IMR-90 (cell line): ENCODE measurements at regions not wholly inside any gene's neighbourhood (a gene's known extent, or its start where the extent isn't known, plus 50 kb on each side); places are given as distances from the start of the nearest gene placed in this dataset.

Experiments
- ATAC-seq: fragments of 200-7000 bp; cut with Tn5 transposase; 2 replicates; pipeline ENCODE4 v1.9.1; 2020; ENCODE audit warnings: low read depth, mild to moderate bottlenecking, moderate library complexity
- BruUV-seq: library from RNA; stranded (reverse); fragments of 400-500 nt; replicated peaks from 2 replicates; lab custom pipeline; 2021; lab: Mats Ljungman, UMichigan
- CTCF ChIA-PET: fragments of 300-600 bp; formaldehyde crosslinking; extraction: SDS; loops from one replicate; lab custom pipeline; 2021; ENCODE audit warnings: antibody characterized with exemption; lab: Yijun Ruan, JAX
- POLR2A ChIA-PET: fragments of 300-600 bp; sonication (Branson Sonifier 250); formaldehyde crosslinking; loops from one replicate; lab custom pipeline; 2022; ENCODE audit warnings: antibody characterized with exemption; ENCODE audit not compliant: unreplicated experiment; lab: Charles Lee
- DNase-seq: peaks from one replicate; pipeline ENCODE4 v3.0.0; 2013
- H2AFZ ChIP-seq: replicated peaks from 2 replicates; pipeline ENCODE3; 2013; ENCODE audit warnings: low read length, mild to moderate bottlenecking; ENCODE audit not compliant: poor library complexity
- H2AK5ac ChIP-seq: 2 replicates; pipeline ENCODE4 v1.6.1; 2013; ENCODE audit warnings: low read depth, low read length, inconsistent platforms
- H2AK9ac ChIP-seq: replicated peaks from 2 replicates; pipeline ENCODE3; 2013; ENCODE audit warnings: mild to moderate bottlenecking, low read depth, low read length, moderate library complexity; ENCODE audit not compliant: poor library complexity
- H2BK120ac ChIP-seq: 2 replicates; pipeline ENCODE4 v1.6.1; 2013; ENCODE audit warnings: low read depth, low read length, inconsistent platforms
- H2BK15ac ChIP-seq: 3 replicates; pipeline ENCODE4 v1.6.1; 2013; ENCODE audit warnings: low read depth, low read length, inconsistent platforms
- H2BK20ac ChIP-seq: 2 replicates; pipeline ENCODE4 v1.6.1; 2013; ENCODE audit warnings: low read depth, mild to moderate bottlenecking, inconsistent platforms, low read length, moderate library complexity
- H2BK5ac ChIP-seq: 2 replicates; pipeline ENCODE4 v1.6.1; 2013; ENCODE audit warnings: mild to moderate bottlenecking, low read depth, low read length, inconsistent platforms; ENCODE audit not compliant: poor library complexity, severe bottlenecking
- H3K14ac ChIP-seq: replicated peaks from 2 replicates; pipeline ENCODE4 v1.6.1; 2013; ENCODE audit warnings: low read depth, low read length, inconsistent platforms
- H3K18ac ChIP-seq: 2 replicates; pipeline ENCODE4 v1.6.1; 2013; ENCODE audit warnings: low read depth, low read length, control low read depth
- H3K23ac ChIP-seq: 2 replicates; pipeline ENCODE4 v1.6.1; 2013; ENCODE audit warnings: low read depth, low read length, inconsistent platforms
- H3K27ac ChIP-seq: 2 replicates; pipeline ENCODE4 v1.5.1; 2013; ENCODE audit warnings: mild to moderate bottlenecking, control low read depth, low read length; ENCODE audit not compliant: insufficient read depth
- H3K27me3 ChIP-seq: 2 replicates; pipeline ENCODE4 v1.6.1; 2013; ENCODE audit warnings: low read length; ENCODE audit not compliant: control insufficient read depth, insufficient read depth
- H3K36me3 ChIP-seq: 2 replicates; pipeline ENCODE4 v1.6.1; 2013; ENCODE audit warnings: low read length, mixed read lengths; ENCODE audit not compliant: control insufficient read depth, insufficient read depth
- H3K4ac ChIP-seq: 2 replicates; pipeline ENCODE4 v1.6.1; 2013; ENCODE audit warnings: low read depth, low read length, inconsistent platforms
- H3K4me1 ChIP-seq: 2 replicates; pipeline ENCODE4 v1.6.1; 2013; ENCODE audit warnings: low read length, mixed read lengths; ENCODE audit not compliant: control insufficient read depth, insufficient read depth
- H3K4me2 ChIP-seq: 2 replicates; pipeline ENCODE4 v1.6.1; 2013; ENCODE audit warnings: low read depth, mild to moderate bottlenecking, control low read depth, low read length, moderate library complexity
- H3K4me3 ChIP-seq: 2 replicates; pipeline ENCODE4 v1.5.1; 2013; ENCODE audit warnings: low read depth, mild to moderate bottlenecking, control low read depth, low read length, moderate library complexity; ENCODE audit not compliant: insufficient read depth
- H3K56ac ChIP-seq: 2 replicates; pipeline ENCODE4 v1.6.1; 2013; ENCODE audit warnings: low read length, inconsistent platforms; ENCODE audit not compliant: insufficient read depth; ENCODE audit errors: extremely low read depth
- H3K79me1 ChIP-seq, 2 experiments: 2 replicates each; pipeline ENCODE4 v1.6.1; 2013; ENCODE audit warnings: low read length in 2 of 2, inconsistent platforms in 1 of 2, low read depth in 1 of 2
- H3K9ac ChIP-seq: 2 replicates; pipeline ENCODE4 v1.6.1; 2013; ENCODE audit warnings: low read depth, low read length, control low read depth
- H3K9me1 ChIP-seq: 2 replicates; pipeline ENCODE4 v1.6.1; 2013; ENCODE audit warnings: low read length, inconsistent platforms; ENCODE audit not compliant: insufficient read depth
- H3K9me3 ChIP-seq: 2 replicates; pipeline ENCODE4 v1.6.1; 2013; ENCODE audit warnings: low read length; ENCODE audit not compliant: control insufficient read depth, insufficient read depth
- H4K20me1 ChIP-seq: 2 replicates; pipeline ENCODE4 v1.6.1; 2013; ENCODE audit warnings: low read length, inconsistent platforms; ENCODE audit not compliant: insufficient read depth
- H4K5ac ChIP-seq: 2 replicates; pipeline ENCODE4 v1.6.1; 2013; ENCODE audit warnings: mild to moderate bottlenecking, low read depth, low read length, control low read depth
- H4K8ac ChIP-seq, 2 experiments: 2 replicates each; pipeline ENCODE4 v1.6.1; 2013; ENCODE audit warnings: low read depth in 2 of 2, low read length in 2 of 2, control low read depth in 1 of 2, inconsistent platforms in 1 of 2
- H4K91ac ChIP-seq: 2 replicates; pipeline ENCODE4 v1.6.1; 2013; ENCODE audit warnings: low read depth, low read length, inconsistent platforms; ENCODE audit not compliant: insufficient read depth
- BHLHE40 ChIP-seq: fragments of 150-350 bp; IDR thresholded peaks from 2 replicates; pipeline ENCODE4 v1.6.1; 2016; ENCODE audit warnings: mild to moderate bottlenecking, low read depth, low read length
- CEBPB ChIP-seq: IDR thresholded peaks from 2 replicates; pipeline ENCODE4 v1.6.1; 2012; ENCODE audit warnings: low read depth, low read length, improper control_type of control experiment
- FOS ChIP-seq: fragments of 150-350 bp; IDR thresholded peaks from 2 replicates; pipeline ENCODE4 v1.6.1; 2016; ENCODE audit warnings: low read depth, low read length
- MAZ ChIP-seq: IDR thresholded peaks from 2 replicates; pipeline ENCODE4 v1.6.1; 2012; ENCODE audit warnings: low read depth, mild to moderate bottlenecking, low read length, improper control_type of control experiment, moderate library complexity, borderline replicate concordance
- MXI1 ChIP-seq: IDR thresholded peaks from 2 replicates; pipeline ENCODE4 v1.6.1; 2012; ENCODE audit warnings: low read depth, mild to moderate bottlenecking, low read length, moderate library complexity, borderline replicate concordance
- NFE2L2 ChIP-seq: fragments of 150-350 bp; IDR thresholded peaks from 2 replicates; pipeline ENCODE4 v1.6.1; 2016; ENCODE audit warnings: low read depth, mild to moderate bottlenecking, low read length
- POLR2A ChIP-seq: IDR thresholded peaks from 2 replicates; pipeline ENCODE4 v1.6.1; 2012; ENCODE audit warnings: mild to moderate bottlenecking, low read depth, low read length
- RAD21 ChIP-seq: IDR thresholded peaks from 2 replicates; pipeline ENCODE4 v1.6.1; 2012; ENCODE audit warnings: low read length, improper control_type of control experiment
- SMC3 ChIP-seq: fragments of 150-350 bp; IDR thresholded peaks from 2 replicates; pipeline ENCODE4 v1.6.1; 2016; ENCODE audit warnings: low read depth, mild to moderate bottlenecking, antibody characterized with exemption, low read length, moderate library complexity
- WGBS, 2 experiments: methylation state at CpG; one replicate each; pipeline versions ENCODE4 v1.1.5 to v1.1.7; 2013; ENCODE audit warnings: missing lambda C conversion rate in 2 of 2; ENCODE audit not compliant: insufficient read length in 1 of 2; ENCODE audit errors: extremely low coverage in 2 of 2; 5-methylcytosine and 5-hydroxymethylcytosine counted together
- dilution Hi-C: fragments of 300-500 bp; cut with HindIII; formaldehyde crosslinking; loops from one replicate; pipeline ENCODE4 v1.14.3; 2018; ENCODE audit warnings: low sequenced_read_pairs; ENCODE audit not compliant: unreplicated experiment
- in situ Hi-C: fragments of 300-500 bp; cut with MboI; formaldehyde crosslinking; loops from 3 replicates; pipeline ENCODE4 v1.14.3; 2019; ENCODE audit warnings: low sequenced_read_pairs, inconsistent platforms, mixed read lengths
- intact Hi-C: fragments of 100-400 bp; cut with micrococcal nuclease; formaldehyde crosslinking; loops from 2 replicates; pipeline ENCODE4 v1.10.0; 2022
- TF ChIP-seq, protein P1 (sequence below): conservative IDR thresholded peaks from 2 replicates; pipeline ENCODE4 v1.5.1; 2012; ENCODE audit warnings: mild to moderate bottlenecking, low read depth, low read length, improper control_type of control experiment
- TF ChIP-seq, protein P2 (sequence below): fragments of 150-350 bp; IDR thresholded peaks from 2 replicates; pipeline ENCODE4 v1.6.1; 2017; ENCODE audit warnings: mild to moderate bottlenecking, antibody characterized with exemption, low read length, low read depth

DNA sequence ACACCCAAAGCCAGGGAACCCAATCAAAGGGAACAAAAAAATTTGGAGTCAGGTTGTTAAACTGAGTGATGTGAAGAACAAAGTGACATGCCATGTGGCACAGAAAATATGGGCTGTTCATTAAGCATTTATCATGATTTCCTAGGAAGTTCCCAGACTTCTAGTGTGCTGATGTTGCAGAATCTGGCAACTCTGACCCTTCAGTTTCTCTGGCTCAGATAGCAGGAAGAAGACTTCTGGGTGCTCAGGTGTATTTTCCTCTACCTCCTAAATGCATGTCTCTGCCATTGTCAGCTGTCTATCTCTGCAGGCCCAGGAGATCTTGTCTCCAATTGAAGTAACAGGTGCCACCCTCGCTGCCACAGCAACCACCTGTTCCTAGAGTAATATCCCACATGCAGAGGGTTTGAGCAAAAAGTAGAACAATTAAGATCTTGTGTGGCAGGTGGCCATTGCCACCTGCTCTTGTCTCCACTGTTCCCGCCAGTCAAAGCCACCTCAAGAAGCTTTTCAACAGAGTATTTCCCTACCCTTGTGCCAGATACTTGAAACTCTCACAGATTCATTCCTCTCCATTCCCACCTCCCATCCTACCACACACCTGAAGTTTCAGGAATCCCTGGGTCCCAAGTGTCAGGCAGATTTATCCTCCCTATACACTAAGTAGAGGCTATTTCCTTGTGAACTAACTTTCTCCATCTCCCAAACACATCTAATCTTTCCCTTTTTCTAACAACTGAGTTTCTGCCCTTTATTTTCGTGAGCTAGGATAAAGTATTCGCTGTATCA is 533.7 kb upstream of the CHAC2 start:
- Histone ChIP-seq H3K4me3 (no peak overlapping the region), H2BK20ac (no peak overlapping the region), H3K9ac (no peak overlapping the region), H4K5ac (no peak overlapping the region), H4K91ac (no peak overlapping the region), H2AK5ac (no peak overlapping the region), H3K56ac (no peak overlapping the region), H3K27me3 (no peaks in the 10 kb centered on the region), H2AFZ (no peak overlapping the region), H3K79me1 (no peaks in the 10 kb centered on the region), H2BK120ac (no peak overlapping the region), H3K9me1 (no peaks in the 10 kb centered on the region), H3K18ac (no peak overlapping the region), H2BK15ac (no peak overlapping the region; the same call in 2 of the 3 replicates), H3K4ac (no peak overlapping the region), H4K8ac (no peak overlapping the region), H3K9me3 (no peaks in the 10 kb centered on the region), H2AK9ac (no peak overlapping the region), H3K14ac (no peak overlapping the region), H3K4me1 (no peaks in the 10 kb centered on the region), H3K4me2 (no peak overlapping the region), H3K36me3 (no peaks in the 10 kb centered on the region), H4K20me1 (no peaks in the 10 kb centered on the region), H3K23ac (no peak overlapping the region), H3K27ac (no peak overlapping the region), H2BK5ac (no peak overlapping the region)
- intact Hi-C loops = no loop called here
- no peak for TF ChIP-seq RAD21
- no peak for TF ChIP-seq MXI1
- TF ChIP-seq, protein P1, sequence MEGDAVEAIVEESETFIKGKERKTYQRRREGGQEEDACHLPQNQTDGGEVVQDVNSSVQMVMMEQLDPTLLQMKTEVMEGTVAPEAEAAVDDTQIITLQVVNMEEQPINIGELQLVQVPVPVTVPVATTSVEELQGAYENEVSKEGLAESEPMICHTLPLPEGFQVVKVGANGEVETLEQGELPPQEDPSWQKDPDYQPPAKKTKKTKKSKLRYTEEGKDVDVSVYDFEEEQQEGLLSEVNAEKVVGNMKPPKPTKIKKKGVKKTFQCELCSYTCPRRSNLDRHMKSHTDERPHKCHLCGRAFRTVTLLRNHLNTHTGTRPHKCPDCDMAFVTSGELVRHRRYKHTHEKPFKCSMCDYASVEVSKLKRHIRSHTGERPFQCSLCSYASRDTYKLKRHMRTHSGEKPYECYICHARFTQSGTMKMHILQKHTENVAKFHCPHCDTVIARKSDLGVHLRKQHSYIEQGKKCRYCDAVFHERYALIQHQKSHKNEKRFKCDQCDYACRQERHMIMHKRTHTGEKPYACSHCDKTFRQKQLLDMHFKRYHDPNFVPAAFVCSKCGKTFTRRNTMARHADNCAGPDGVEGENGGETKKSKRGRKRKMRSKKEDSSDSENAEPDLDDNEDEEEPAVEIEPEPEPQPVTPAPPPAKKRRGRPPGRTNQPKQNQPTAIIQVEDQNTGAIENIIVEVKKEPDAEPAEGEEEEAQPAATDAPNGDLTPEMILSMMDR = no peak
- TF ChIP-seq CEBPB = no peak
- no peak for TF ChIP-seq SMC3
- TF ChIP-seq MAZ = no peak
- TF ChIP-seq, protein P2, sequence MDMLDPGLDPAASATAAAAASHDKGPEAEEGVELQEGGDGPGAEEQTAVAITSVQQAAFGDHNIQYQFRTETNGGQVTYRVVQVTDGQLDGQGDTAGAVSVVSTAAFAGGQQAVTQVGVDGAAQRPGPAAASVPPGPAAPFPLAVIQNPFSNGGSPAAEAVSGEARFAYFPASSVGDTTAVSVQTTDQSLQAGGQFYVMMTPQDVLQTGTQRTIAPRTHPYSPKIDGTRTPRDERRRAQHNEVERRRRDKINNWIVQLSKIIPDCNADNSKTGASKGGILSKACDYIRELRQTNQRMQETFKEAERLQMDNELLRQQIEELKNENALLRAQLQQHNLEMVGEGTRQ = no peak
- TF ChIP-seq BHLHE40 = no peak
- no peak for TF ChIP-seq NFE2L2
- no peak for TF ChIP-seq POLR2A
- no peak for TF ChIP-seq FOS
- DNase-seq = no peak
- WGBS, 2 experiments = 100% methylated on average over 1 of the region's 4 CpGs; no CpG with 5 or more reads in 1 of the 2 experiments
- dilution Hi-C loops = no loop called here
- in situ Hi-C loops = no loop called here
- BruUV-seq = no TSS peak
- ChIA-PET POLR2A (no interaction called here), CTCF (interaction anchor here (0.7 kb wide), 1 partner anchor 76 kb away, joined by 3 read pairs; no protein-coding TSS in a partner anchor)
- ATAC-seq = no peak
